ENCODE measurements at regions not wholly inside any gene's neighbourhood (a gene's known extent, or its start where the extent isn't known, plus 50 kb on each side); places are given as distances from the start of the nearest gene placed in this dataset.

DNA sequence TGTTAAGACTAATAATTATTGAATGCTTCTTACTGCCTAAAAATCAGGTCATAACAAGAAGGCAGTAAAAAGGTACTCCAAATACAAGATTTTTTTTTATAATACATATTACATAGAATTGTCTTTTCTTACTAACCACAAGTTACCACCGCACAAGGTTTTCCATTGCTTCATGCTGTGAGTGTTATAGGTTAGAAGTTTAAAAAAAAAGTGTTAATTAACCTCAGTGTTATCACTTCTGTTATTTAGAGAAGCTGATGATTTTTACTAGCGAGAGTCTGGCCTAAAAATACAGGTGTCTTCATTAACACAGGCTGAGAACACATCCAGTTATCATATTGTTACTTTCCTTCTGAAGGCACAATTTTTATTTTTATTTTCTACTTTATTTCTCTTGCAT lies 1281.9 kb upstream of the CELF2 start:
- no peak for TF ChIP-seq GABPA (IDR thresholded peaks at IDR 0.05; ENCODE audit: low read depth)
- TF ChIP-seq, protein P1, sequence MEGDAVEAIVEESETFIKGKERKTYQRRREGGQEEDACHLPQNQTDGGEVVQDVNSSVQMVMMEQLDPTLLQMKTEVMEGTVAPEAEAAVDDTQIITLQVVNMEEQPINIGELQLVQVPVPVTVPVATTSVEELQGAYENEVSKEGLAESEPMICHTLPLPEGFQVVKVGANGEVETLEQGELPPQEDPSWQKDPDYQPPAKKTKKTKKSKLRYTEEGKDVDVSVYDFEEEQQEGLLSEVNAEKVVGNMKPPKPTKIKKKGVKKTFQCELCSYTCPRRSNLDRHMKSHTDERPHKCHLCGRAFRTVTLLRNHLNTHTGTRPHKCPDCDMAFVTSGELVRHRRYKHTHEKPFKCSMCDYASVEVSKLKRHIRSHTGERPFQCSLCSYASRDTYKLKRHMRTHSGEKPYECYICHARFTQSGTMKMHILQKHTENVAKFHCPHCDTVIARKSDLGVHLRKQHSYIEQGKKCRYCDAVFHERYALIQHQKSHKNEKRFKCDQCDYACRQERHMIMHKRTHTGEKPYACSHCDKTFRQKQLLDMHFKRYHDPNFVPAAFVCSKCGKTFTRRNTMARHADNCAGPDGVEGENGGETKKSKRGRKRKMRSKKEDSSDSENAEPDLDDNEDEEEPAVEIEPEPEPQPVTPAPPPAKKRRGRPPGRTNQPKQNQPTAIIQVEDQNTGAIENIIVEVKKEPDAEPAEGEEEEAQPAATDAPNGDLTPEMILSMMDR (IDR thresholded peaks at IDR 0.05; ENCODE audit: insufficient read depth, low read length) = no peak

All from HL-60 (cell line).